SU-DHL-6 (cell line): ENCODE measurements at regions not wholly inside any gene's neighbourhood (a gene's known extent, or its start where the extent isn't known, plus 50 kb on each side); places are given as distances from the start of the nearest gene placed in this dataset.

Experiments used
- H2AFZ ChIP-seq: fragments of 200-600 bp; sonication (generic); 2 replicates; pipeline ENCODE4 v1.6.1; 2014; ENCODE audit warnings: low read depth, mild to moderate bottlenecking, moderate library complexity, mixed read lengths, antibody characterized with exemption, low read length; ENCODE audit not compliant: severe bottlenecking
- H3F3A ChIP-seq: fragments of 200-600 bp; shearing (Covaris generic); 2 replicates; pipeline ENCODE4 v1.6.0; 2016; ENCODE audit warnings: antibody characterized with exemption, mild to moderate bottlenecking; ENCODE audit not compliant: insufficient read depth
- H3K27ac ChIP-seq: fragments of 200-600 bp; sonication (generic); 2 replicates; pipeline ENCODE4 v1.5.1; 2016; ENCODE audit warnings: low read depth, mild to moderate bottlenecking, low read length, moderate library complexity, mixed read lengths
- H3K27me3 ChIP-seq: fragments of 200-600 bp; sonication (generic), shearing (Covaris generic); 2 replicates; pipeline ENCODE4 v1.6.0; 2014; ENCODE audit warnings: mild to moderate bottlenecking, low read length
- H3K36me3 ChIP-seq: fragments of 200-600 bp; sonication (generic); 2 replicates; pipeline ENCODE4 v1.6.1; 2014; ENCODE audit warnings: mild to moderate bottlenecking, low read length, mixed read lengths
- H3K4me2 ChIP-seq: fragments of 300-600, 200-600 bp; shearing (Covaris generic), sonication (generic); 2 replicates; pipeline ENCODE4 v1.6.0; 2014; ENCODE audit warnings: low read length, low read depth, mild to moderate bottlenecking; ENCODE audit not compliant: poor library complexity, severe bottlenecking
- H3K4me3 ChIP-seq: fragments of 200-600 bp; sonication (generic); 2 replicates; pipeline ENCODE4 v1.5.1; 2014; ENCODE audit warnings: antibody characterized with exemption, low read length, mild to moderate bottlenecking, mixed read lengths; ENCODE audit not compliant: insufficient read depth, poor library complexity, severe bottlenecking
- H3K79me2 ChIP-seq: fragments of 200-600 bp; sonication (generic); 2 replicates; pipeline ENCODE4 v1.6.1; 2014; ENCODE audit warnings: mild to moderate bottlenecking, low read length, moderate library complexity; ENCODE audit not compliant: insufficient read depth
- H3K9ac ChIP-seq: fragments of 200-600 bp; sonication (generic); 2 replicates; pipeline ENCODE4 v1.7.0; 2014; ENCODE audit warnings: mild to moderate bottlenecking, low read length
- H3K9me2 ChIP-seq: fragments of 200-600 bp; sonication (generic); replicated peaks from 2 replicates; pipeline ENCODE4 v1.6.1; 2014; ENCODE audit warnings: low read length; ENCODE audit not compliant: insufficient read depth
- H3K9me3 ChIP-seq: fragments of 200-600 bp; sonication (generic); 2 replicates; pipeline ENCODE4 v1.6.1; 2014; ENCODE audit warnings: low read length, mixed read lengths; ENCODE audit not compliant: insufficient read depth
- H4K20me1 ChIP-seq: fragments of 200-600 bp; sonication (generic); 2 replicates; pipeline ENCODE4 v1.6.1; 2014; ENCODE audit warnings: low read depth, mild to moderate bottlenecking, antibody characterized with exemption, low read length, moderate library complexity, mixed read lengths
- CTCF ChIP-seq: fragments of 200-600 bp; sonication (generic); IDR thresholded peaks from one replicate; pipeline ENCODE4 v1.5.1; 2017; ENCODE audit warnings: antibody characterized with exemption, mild to moderate bottlenecking, low read length, moderate library complexity; ENCODE audit not compliant: insufficient read depth, poor library complexity, severe bottlenecking
- EZH2phosphoT487 ChIP-seq: fragments of 200-600 bp; sonication (generic), shearing (Covaris generic); conservative IDR thresholded peaks from 2 replicates; pipeline ENCODE4 v1.6.1; 2018; ENCODE audit warnings: mild to moderate bottlenecking, antibody characterized with exemption, low read length, moderate library complexity, mixed read lengths

GRCh38 chr9:36492865-36493264 is 79.8 kb upstream of the MELK start:
- Histone ChIP-seq H3F3A (no peaks in the 10 kb centered on the region), H3K4me2 (no peak overlapping the region), H3K9ac (no peak overlapping the region), H3K9me3 (no peaks in the 10 kb centered on the region), H3K27ac (no peak overlapping the region), H3K79me2 (no peaks in the 10 kb centered on the region), H4K20me1 (no peaks in the 10 kb centered on the region), H3K36me3 (no peaks in the 10 kb centered on the region), H3K9me2 (no peaks in the 10 kb centered on the region), H3K27me3 (no peaks in the 10 kb centered on the region), H2AFZ (no peak overlapping the region), H3K4me3 (no peak overlapping the region)
- no peak for TF ChIP-seq EZH2phosphoT487
- no peak for TF ChIP-seq CTCF

- Histone ChIP-seq H3K9me3 (no peaks in the 10 kb centered on the region), H3K9ac (no peak overlapping the region), H2AFZ (no peak overlapping the region), H3K27ac (no peak overlapping the region), H4K20me1 (no peaks in the 10 kb centered on the region), H3F3A (no peaks in the 10 kb centered on the region), H3K36me3 (no peaks in the 10 kb centered on the region), H3K79me2 (peaks cover 25% of the 10 kb centered on the region), H3K4me2 (no peak overlapping the region), H3K27me3 (no peaks in the 10 kb centered on the region), H3K4me3 (no peak overlapping the region), H3K9me2 (no peaks in the 10 kb centered on the region)
- TF ChIP-seq CTCF, result no peak
- TF ChIP-seq EZH2phosphoT487, result no peak
Observed at GRCh38 chr9:36489453-36489852, 83.2 kb upstream of the MELK start.

- Histone ChIP-seq H3K27me3 (no peaks in the 10 kb centered on the region), H3K36me3 (no peaks in the 10 kb centered on the region), H2AFZ (peak overlapping the region; percentile 76), H3K4me3 (peak overlapping the region; percentile 51), H4K20me1 (no peaks in the 10 kb centered on the region), H3K9me3 (no peaks in the 10 kb centered on the region), H3K9ac (peak overlapping the region; percentile 65), H3F3A (no peaks in the 10 kb centered on the region), H3K79me2 (peaks cover 36% of the 10 kb centered on the region), H3K9me2 (no peaks in the 10 kb centered on the region), H3K4me2 (peak overlapping the region; percentile 70), H3K27ac (peak overlapping the region; percentile 75)
- TF ChIP-seq EZH2phosphoT487 (no peak), CTCF (no peak)
Observed at GRCh38 chr9:36488389-36488756, 84.3 kb upstream of the MELK start.
